AG08396 (cell line): ENCODE measurements at regions not wholly inside any gene's neighbourhood (a gene's known extent, or its start where the extent isn't known, plus 50 kb on each side); places are given as distances from the start of the nearest gene placed in this dataset.

Source experiments
- DNase-seq: peaks from one replicate; pipeline ENCODE4 v3.0.0; 2012; ENCODE audit warnings: low spot score, mixed read lengths

DNA sequence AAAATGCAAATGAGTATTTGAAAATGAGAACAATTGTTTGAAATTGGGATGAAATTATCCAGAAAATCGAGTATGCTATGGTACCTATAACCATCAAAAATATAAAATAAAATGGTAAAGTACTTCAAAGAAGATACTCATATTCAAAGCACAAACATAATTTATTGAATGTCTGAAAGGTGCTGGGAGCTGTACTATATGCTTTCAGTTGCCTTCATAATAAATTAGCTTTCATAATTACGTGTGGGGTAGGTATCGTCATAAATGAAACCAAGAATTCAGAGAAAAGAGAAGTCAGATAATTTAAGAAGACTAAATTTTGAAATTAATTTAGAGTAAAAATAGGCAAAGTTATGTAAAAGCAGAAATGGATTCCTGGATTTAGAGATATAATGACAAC is 721.9 kb upstream of the ACVR2A start:
- no peak for DNase-seq

DNA sequence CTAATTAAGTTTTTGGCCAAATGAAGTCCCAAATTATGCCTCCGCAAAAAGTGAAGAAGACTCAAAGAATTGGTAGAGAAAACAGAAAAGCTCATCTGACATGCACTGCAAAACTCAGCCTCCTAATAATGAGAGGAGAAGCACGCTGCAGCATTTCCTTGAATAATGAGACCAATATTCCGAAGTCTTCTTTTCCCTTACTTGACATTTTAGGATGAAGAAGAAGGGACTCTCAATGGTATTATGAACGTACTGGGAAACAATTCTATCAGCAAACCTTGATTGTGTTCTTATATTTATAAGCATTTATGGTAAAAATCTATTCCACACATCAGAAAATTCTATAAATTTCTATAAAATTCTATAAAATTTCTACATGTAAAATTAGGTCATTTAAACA is 733.9 kb upstream of the ACVR2A start:
- no peak for DNase-seq

DNA sequence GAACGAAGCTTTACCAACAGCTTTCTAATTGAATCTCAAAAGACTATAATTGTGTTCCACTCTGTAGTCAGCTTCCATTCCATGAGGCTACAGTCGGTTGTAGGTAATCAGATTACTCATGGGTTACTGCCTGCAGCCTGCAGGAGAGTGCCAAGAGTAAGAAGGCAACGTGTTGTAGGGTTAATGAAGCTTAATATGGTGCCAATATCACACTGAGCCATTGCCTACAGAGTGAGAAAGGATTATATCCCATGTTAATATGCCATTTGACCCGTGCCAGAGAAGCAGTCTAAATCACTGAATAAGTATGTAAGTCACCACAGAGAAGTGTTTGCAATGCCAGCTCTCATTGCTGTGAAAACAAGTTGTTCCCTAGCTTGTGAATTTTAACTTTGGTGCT is 734.5 kb upstream of the ACVR2A start:
- DNase-seq, result no peak

DNA sequence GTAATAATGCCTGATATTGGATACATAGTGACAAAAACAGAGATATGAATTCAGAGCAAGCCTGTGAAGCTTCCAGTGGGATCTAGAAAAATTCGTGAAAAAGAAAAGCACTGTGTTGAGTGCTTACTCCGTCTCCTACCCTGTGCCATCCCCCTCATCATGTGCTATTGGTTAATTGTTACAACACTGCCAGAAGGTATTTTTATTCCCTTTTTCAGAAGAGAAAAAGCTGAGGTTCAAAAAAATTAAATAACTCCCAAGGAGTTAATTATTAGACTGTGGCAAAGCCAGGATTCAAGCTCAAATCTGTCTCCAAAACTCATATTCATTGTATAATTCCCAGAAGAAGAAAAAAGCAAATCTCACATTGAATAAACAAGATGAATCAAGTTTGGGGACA is 735.5 kb upstream of the ACVR2A start:
- no peak for DNase-seq

DNA sequence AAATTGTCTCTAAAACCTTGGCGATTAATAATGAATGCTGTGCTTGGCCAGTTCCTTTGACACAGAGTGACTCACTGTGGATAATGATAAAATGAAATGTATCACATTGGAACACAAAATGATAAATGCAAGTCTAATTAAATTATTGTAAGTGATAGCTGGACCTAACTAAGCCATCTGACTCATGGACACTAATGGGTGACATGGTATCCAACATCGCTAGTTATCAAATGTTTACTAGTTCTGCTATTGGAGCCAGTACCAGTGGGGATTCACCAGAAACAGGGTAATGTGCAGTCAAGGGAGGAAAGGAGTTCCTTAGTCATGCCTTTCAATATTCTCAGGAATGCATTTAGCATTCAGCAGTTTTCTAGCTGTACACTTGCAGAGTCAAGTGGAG is 736.3 kb upstream of the ACVR2A start:
- no peak for DNase-seq

DNA sequence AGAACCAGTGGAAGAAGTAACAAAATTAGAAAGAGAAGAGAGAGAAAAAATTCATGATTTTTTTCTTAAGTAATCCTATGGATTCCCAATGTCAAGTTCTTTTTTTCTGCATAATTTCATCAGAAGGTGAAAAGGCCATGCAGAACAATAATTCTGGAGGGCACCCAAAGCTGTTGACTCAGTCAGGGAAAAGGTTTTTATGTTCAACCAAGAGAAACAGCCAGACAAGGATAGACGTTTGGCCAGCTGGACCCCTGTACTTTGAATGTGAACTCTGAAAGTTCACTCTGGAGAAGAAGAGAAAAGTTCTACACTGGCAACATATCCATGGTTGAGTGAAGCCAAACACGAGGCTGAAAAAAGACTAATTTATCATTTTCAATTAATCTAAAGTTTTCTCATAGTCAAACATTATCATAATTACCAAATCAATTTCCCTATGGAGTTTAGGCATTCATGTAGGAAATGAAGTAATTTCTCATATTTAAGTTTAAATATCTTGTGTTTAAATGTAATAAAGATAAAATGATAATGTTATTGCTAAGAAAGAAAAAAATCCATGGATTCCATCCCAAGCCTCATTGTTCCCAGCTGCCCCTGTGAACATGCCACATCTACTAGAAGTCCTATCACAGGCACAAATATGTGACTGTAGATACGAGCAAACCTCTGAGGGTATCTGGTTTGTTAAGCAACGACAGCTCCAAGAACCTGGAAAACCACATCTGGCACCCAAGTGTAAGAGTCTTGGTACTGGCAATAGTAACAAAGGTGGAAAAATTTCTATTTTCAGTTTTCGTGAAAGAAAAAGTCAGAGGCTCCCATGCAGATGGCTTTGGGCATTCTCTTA is 742.7 kb upstream of the ACVR2A start:
- no peak for DNase-seq

DNA sequence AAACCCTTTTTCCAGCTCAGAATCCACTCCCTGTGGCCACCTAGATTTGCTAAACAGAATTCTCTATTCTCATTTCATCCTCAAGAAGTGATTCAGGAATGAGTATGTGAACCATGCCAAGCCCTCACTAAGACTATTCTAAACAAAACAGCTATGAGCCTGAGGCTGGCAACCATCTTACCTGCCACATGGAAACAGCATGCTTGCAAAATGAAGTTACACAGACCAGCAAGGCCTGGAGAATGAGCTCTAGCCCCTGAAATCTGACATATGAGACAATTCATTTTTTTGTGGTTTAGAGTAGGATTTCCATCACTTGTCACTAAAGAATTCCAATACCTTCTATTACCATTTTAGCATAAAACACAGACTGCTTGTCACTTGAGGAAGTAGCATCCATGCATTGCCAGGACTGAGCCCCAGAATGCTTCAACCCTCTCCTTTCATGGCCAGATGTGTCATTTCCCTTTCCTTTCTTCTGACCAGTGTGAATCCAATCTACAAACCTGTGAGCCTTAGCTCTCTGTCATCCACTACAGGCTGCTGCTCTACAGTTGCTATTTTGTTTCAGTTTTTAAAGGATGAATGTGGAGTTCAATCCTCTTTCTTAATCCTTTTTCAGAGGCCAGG is 744.3 kb upstream of the ACVR2A start:
- DNase-seq, result no peak

DNA sequence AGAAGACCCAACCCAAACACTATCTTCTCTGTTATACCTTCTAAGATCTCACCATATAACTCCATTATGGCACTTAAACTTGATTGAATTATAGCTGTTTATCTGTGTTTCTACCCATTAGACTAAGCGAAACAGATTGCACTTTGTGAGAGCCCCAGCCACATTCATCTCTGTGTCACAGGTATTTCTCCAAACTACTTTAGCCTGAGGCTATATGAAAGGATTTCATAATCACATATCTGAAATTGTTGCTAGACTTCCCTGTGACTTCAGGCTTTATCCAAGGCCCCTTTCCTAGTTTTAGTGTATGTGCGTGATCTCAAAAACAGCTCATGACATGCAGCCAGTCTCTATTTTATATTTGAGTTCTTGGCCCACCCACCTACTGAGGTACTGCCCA is 745.0 kb upstream of the ACVR2A start:
- no peak for DNase-seq

DNA sequence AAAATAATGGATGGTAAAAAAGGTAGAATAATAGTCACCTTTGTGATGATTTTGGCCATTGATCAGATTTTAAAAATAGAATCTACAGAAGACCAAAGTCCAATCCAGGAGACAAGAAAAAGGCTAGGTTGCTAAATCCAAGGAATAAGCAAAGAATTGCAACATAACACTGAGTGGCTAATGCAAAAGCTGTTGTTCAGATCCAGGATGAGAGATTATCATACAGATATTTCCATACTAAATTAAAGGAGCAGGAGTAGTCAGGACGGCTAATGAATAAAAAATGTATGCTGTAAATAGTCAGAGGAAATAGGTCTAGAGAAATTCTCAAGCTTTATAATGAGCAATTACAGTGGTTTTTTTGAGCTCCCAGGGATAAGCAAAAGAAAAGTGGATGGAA is 745.9 kb upstream of the ACVR2A start:
- DNase-seq, result no peak

DNA sequence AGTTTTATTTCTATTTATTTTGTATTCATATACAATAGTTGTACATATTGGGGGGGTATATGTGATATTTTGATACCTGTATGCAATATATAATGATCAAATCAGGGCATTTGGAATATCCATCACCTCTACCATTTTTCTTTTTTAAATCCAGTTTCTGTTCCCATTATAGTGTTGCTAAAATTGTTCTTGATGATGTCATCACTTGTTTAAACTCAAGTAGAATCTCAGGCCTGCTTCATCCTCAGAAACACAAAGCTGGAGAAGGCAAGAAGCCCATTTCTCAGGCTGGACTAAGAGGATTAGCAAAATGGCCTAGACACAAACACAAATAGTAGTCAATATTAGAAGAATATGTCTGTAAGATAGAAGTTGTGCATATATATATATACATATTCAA is 747.1 kb upstream of the ACVR2A start:
- DNase-seq, result no peak

DNA sequence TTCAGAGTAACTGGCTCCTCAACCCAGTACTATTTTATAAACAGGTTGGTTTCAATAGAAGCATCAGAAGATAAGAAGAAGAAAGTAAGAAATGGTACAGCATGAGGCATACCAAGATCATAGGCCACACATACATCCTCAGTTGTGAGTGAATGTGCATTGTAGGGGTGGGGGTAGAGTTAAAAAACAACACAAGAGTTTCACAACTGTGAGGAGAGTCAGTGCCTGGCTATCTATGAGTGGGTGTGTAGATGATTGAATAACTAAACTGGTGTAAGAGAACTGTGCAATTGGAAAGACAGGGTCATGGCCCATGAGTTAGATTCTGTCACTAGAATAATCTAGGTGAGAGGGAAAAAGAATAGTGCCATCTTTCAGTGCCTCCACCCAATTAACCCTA is 748.2 kb upstream of the ACVR2A start:
- DNase-seq, result no peak

DNA sequence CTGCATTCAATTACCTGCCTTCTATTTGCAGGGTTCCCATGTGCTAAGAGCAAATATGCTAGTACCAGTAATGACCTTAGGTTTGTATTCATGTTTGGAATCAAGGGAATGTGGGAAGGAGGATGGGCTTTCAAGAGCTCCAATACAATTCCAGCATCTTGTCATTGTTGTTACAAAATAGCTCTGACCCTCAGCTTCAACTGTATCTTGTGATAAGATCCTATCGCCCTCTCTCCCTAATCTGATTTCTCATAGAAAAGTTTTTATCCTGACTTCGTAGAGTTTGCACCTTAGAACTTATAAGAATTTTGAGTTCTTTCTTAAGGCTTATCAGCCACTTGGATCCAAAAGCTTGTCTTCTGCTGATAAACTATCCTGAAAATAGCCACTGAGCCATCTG is 749.5 kb upstream of the ACVR2A start:
- DNase-seq, result no peak

DNA sequence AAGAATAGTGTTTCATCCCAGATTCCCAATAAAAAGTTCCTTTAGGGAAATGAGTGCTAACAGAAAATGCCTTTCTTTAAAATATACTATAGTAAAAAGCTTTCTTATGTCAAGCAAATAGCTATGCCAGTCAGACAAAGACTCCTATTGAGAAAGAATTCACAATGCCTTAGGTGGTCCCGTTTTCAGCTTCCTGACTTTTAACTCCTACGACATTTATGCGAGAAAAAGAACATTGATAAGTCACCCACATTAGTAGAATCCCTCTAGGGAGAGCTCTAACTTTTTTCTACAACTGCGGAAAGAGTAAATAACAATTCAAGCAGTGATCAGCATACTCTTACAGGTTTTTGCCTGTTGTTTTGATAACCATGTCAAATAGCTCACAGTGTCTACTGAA is 750.8 kb upstream of the ACVR2A start:
- no peak for DNase-seq

DNA sequence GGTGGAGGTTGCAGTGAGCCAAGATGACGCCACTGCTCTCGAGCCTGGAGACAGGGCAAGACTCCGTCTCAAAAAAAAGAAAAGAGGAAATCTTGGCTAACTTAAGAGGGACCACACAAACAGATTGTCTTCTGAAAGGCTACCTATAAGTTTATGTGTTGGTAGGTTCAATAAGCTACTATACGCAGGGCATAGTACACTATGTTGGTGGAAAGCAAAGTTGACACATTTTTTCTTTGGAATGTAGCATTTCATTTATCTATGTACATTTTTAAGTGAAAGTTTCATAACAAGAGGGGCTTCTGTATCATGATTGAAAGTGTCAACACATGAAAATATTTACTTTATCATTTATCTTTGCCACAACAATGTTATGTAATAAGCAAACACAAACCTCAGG is 752.6 kb upstream of the ACVR2A start:
- DNase-seq, result no peak

DNA sequence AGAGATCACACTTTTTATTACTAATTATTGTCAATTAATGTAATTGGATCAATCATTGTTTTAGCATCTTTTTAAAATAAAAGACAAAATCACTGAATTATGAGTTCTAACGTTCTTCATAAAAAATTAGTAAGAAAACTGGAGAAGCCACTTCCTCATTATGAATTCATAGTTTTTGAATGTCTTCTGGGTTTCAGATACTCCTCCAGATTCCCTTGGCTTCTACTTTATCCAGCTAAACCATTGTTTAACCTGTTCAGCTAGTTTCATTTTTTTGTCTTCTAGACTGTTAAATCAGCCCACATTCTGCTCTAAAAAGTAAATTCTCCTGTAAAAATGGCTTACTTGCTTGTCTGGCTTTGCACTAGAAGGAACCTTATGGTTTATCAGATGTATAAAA is 753.4 kb upstream of the ACVR2A start:
- DNase-seq, result no peak

DNA sequence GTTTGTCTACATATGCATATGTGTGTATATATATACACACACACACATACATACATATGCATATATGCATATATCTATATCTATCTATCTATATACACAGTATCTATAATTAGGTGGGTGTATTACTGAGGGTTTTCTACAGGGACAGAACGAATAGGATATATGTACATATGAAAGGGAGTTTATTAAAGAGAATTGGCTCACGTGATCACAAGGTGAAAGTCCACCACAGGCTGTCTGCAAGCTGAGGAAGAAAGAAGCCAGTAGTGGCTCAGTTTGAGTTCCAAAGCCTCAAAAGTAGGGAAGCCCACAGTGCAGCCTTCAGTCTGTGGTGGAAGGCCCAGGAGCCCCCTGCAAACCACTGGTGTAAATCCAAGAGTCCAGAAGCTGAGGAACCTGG is 756.0 kb upstream of the ACVR2A start:
- no peak for DNase-seq

DNA sequence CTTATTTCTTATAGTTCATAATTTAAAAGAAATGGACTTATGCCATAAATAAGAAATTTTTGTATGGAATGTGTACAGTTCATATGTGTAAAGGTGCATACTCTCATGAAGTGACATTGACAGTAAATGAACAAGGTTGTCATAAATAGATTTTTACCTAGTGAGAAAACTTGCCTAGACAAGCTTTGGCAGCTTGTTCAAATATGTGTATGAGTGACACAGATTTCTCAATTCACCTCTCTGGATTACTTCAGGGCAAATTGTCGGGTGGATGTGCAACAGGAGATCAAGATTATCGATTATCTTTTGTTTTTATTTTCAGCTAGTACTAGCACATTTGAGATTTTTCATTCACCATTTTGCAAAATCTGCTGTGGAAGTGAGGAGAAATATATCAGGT is 758.1 kb upstream of the ACVR2A start:
- DNase-seq, result no peak

DNA sequence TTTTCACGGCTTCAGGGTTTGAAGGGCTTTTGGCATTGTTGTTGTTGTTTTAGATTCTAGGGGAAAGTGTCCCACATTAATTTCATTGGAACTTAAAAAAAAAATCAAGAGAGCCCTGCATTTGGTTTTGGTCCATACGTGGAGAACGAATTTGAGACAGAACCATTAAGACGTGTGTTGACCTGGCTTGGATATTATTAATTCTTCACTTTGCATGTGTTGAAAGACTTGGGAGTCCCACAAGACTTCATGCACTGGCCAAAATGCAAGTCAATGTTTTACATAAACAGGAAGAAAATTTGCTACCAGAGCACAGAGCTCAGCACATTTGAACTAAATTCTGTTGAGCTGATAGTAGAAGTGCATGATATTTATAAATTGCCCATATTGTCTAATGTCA is 761.2 kb upstream of the ACVR2A start:
- no peak for DNase-seq

DNA sequence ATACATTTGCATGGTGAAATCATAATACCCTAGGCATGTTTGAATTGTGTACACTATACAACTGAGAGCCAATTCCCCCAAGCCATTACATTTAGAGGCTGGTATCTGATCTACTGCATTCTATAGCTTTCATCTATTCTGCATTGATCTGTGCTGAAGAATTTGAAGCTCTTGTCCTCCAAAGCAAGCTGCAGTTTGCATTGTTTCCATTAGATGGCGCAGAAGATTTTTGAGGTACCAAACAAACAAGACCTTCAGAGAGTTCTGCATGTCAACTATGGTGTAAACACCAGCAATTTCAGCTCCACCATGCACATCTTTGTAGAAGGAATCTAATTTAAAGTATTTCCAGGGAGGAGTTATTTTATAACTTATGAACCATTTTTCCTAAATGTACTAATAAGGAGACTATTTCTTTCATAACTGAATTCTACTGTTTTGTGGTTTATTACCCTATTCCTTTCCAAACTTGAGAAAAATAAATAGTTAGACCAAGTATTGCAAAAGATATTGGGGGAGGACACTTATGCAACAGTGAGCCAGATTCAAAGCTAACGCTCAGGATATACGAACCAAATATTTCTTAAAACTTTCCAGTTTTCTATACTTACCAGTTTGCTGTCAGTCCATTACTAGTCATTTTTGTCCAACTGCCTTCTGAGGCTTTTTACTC is 761.8 kb upstream of the ACVR2A start:
- DNase-seq, result peak; percentile 9

DNA sequence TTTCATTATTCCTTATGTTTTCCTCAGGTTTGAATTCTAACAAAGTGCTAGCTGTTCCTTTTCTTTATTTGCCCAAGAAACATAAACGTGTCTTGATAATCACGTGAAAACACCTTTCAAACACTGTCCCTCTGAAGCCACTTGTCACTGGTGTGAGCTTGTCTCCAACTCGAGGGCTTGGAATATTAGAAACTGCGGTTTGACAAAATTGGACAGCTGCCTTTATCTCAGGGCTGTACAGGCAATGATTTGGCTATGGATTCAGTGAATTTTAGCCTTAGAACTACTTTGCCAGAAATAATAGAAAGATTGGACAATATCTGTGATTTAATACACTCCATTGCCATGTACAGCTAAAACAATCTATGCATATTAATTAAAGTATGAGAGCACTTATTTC is 763.0 kb upstream of the ACVR2A start:
- DNase-seq, result no peak

DNA sequence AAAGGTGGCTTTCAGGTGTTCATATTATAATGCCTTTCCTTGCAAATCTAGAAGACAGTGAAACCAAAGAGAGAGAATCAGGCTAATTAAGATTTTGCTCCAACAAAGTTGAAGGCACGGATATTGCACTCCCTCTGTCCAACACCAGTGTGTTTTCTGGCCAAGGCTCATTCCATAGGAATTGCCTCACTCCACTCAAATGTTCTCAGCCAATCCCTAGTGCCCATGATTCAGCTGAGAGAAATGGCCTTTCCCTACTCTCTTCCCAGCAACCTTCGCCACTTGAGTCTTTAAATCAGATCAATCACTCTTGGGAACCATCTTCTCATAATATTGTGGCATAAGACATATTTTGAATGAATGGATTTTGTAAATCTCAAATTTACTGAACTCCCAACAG is 768.2 kb upstream of the ACVR2A start:
- peak; percentile 18 for DNase-seq

DNA sequence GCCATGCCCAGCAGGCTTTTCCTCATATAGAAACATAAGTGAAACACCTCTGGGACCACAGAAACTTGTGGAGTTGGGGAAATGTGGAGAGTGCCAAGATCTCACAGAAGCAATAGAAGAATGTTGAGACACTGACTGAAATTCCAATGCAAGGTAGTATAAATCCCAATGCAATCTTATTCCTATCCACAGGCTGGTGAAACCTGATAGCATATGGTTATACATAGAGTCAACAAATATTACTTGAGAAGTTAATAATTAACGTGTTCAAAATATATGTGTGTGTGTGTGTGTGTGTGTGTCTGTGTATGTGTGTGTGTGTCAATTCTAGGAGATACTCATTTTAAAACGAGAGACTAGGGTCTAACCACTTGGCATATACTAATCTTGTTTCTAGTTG is 776.8 kb upstream of the ACVR2A start:
- DNase-seq, result no peak

DNA sequence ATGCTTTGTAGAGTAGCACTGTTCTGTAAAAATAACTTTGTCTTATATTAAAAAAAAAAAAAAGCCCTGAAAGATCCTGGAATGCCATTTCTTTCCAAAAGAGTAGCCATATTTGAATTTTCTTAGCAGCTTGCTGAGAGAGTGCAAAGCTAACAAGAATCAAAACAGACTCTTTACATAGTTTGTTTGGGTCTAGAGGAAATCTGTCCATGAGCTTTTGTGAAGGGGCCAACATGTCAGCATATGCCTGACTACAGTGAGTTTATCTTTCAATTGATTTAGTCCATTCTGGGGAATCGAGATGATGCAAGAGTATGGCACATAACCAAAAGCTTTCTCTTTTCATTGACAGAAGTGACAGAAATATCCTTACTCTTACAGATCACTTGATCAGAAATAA is 777.7 kb upstream of the ACVR2A start:
- no peak for DNase-seq
